SJSA1 (cell line): ENCODE measurements at regions not wholly inside any gene's neighbourhood (a gene's known extent, or its start where the extent isn't known, plus 50 kb on each side); places are given as distances from the start of the nearest gene placed in this dataset.
A peak's percentile ranks its signal among the peaks of the same experiment; 100 is the strongest.

Experiments used
- DNase-seq, 2 experiments: peaks; one replicate each; pipeline ENCODE4 v3.0.0-alpha.2; 2015 to 2020; ENCODE audit warnings: low spot score in 2 of 2, low read depth in 1 of 2
- H3K27ac ChIP-seq: fragments of 250-450 bp; sonication (Bioruptor Pico); 2 replicates; pipeline ENCODE4 v1.5.1; 2020; ENCODE audit warnings: mild to moderate bottlenecking, moderate library complexity
- H3K27me3 ChIP-seq: fragments of 250-450 bp; sonication (Bioruptor Pico); replicated peaks from 2 replicates; pipeline ENCODE4 v1.5.1; 2020; ENCODE audit warnings: mild to moderate bottlenecking, moderate library complexity
- H3K36me3 ChIP-seq: fragments of 250-450 bp; sonication (Bioruptor Pico); 2 replicates; pipeline ENCODE4 v1.5.1; 2020; ENCODE audit warnings: mild to moderate bottlenecking
- H3K4me1 ChIP-seq: fragments of 250-450 bp; sonication (Bioruptor Pico); replicated peaks from 2 replicates; pipeline ENCODE4 v1.6.1; 2021; ENCODE audit warnings: mild to moderate bottlenecking
- H3K4me3 ChIP-seq: fragments of 250-450 bp; sonication (Bioruptor Pico); 2 replicates; pipeline ENCODE4 v1.5.1; 2020; ENCODE audit warnings: mild to moderate bottlenecking
- H3K9me3 ChIP-seq: fragments of 250-450 bp; sonication (Bioruptor Pico); replicated peaks from 2 replicates; pipeline ENCODE4 v1.5.1; 2020; ENCODE audit warnings: mild to moderate bottlenecking

- DNase-seq: no peak
- no peaks in the 10 kb centered on the region for H3K4me1 ChIP-seq
- H3K27ac ChIP-seq: no peak overlapping the region
- H3K4me3 ChIP-seq: no peak overlapping the region
- H3K36me3 ChIP-seq: no peaks in the 10 kb centered on the region
- no peaks in the 10 kb centered on the region for H3K9me3 ChIP-seq
- H3K27me3 ChIP-seq: no peaks in the 10 kb centered on the region
Observed at GRCh38 chr18:77622009-77622692, 372.5 kb downstream of the GALR1 start.

DNA sequence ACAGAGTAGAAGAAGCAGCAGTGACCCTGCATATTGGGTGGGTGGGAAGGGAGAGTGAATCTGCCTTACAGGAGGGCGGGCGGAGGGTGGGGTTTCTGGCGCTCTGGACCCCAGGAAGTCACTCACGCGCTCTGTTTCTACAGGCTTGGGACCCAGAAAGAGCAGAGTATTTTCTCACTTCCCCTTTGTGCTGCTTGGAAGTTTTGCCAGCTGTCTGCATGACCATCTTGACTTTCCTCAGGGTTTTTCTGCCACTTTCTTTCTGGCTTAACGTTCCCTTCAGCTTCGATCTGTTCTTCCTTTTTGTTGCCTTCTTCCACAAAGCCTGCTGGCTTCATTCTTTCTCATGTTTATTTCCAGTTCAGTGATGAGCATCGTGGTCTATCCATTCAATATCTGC lies 383.1 kb downstream of the GALR1 start:
- H3K27ac ChIP-seq: no peak overlapping the region
- no peak for DNase-seq
- no peak overlapping the region for H3K4me3 ChIP-seq
- H3K27me3 ChIP-seq: no peaks in the 10 kb centered on the region
- no peaks in the 10 kb centered on the region for H3K9me3 ChIP-seq
- no peaks in the 10 kb centered on the region for H3K4me1 ChIP-seq
- no peaks in the 10 kb centered on the region for H3K36me3 ChIP-seq

GRCh38 chr18:77634494-77634893 lies 384.8 kb downstream of the GALR1 start:
- DNase-seq: no peak
- Histone ChIP-seq H3K4me3 (no peak overlapping the region), H3K27me3 (no peaks in the 10 kb centered on the region), H3K4me1 (no peaks in the 10 kb centered on the region), H3K9me3 (no peaks in the 10 kb centered on the region), H3K27ac (no peak overlapping the region), H3K36me3 (no peaks in the 10 kb centered on the region)

GRCh38 chr18:77635451-77635850 lies 385.8 kb downstream of the GALR1 start:
- no peaks in the 10 kb centered on the region for H3K27me3 ChIP-seq
- no peak for DNase-seq
- H3K4me1 ChIP-seq: no peaks in the 10 kb centered on the region
- H3K36me3 ChIP-seq: no peaks in the 10 kb centered on the region
- H3K27ac ChIP-seq: no peak overlapping the region
- H3K9me3 ChIP-seq: no peaks in the 10 kb centered on the region
- no peak overlapping the region for H3K4me3 ChIP-seq

GRCh38 chr18:77635858-77636257 lies 386.2 kb downstream of the GALR1 start:
- no peak overlapping the region for H3K27ac ChIP-seq
- no peaks in the 10 kb centered on the region for H3K4me1 ChIP-seq
- no peak for DNase-seq
- no peaks in the 10 kb centered on the region for H3K36me3 ChIP-seq
- no peaks in the 10 kb centered on the region for H3K9me3 ChIP-seq
- H3K27me3 ChIP-seq: no peaks in the 10 kb centered on the region
- H3K4me3 ChIP-seq: no peak overlapping the region

- DNase-seq: no peak
- Histone ChIP-seq H3K36me3 (no peaks in the 10 kb centered on the region), H3K4me3 (no peak overlapping the region), H3K9me3 (no peaks in the 10 kb centered on the region), H3K27me3 (no peaks in the 10 kb centered on the region), H3K4me1 (no peaks in the 10 kb centered on the region), H3K27ac (no peak overlapping the region)
Observed at GRCh38 chr18:77645170-77645872, 395.7 kb downstream of the GALR1 start.

DNA sequence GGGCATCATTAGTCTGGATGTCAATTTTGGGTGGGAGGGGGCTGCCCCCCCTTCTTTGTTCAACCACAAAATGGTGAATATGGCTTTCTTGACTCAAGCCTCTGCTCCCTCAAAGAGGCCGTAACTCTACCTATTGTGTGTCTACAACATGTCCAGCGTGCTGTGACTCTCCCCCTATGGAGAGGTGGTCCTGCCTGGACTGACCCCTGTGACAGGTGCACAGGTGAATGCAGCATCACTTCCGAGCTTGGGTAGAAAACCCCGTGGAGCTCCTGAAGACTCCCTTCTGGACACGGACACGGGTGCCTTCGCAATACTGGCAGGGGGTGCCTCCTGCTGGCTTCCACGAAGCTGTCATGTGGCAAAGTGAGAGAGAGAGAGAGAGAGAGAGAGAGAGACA lies 397.8 kb downstream of the GALR1 start:
- Histone ChIP-seq H3K36me3 (no peaks in the 10 kb centered on the region), H3K4me1 (no peaks in the 10 kb centered on the region), H3K27me3 (no peaks in the 10 kb centered on the region), H3K9me3 (no peaks in the 10 kb centered on the region), H3K27ac (no peak overlapping the region), H3K4me3 (no peak overlapping the region)
- no peak for DNase-seq

- H3K27me3 ChIP-seq: no peaks in the 10 kb centered on the region
- H3K9me3 ChIP-seq: no peaks in the 10 kb centered on the region
- no peaks in the 10 kb centered on the region for H3K4me1 ChIP-seq
- H3K27ac ChIP-seq: no peak overlapping the region
- DNase-seq: no peak
- no peaks in the 10 kb centered on the region for H3K36me3 ChIP-seq
- no peak overlapping the region for H3K4me3 ChIP-seq
Observed at GRCh38 chr18:77648411-77648810, 398.8 kb downstream of the GALR1 start.

GRCh38 chr18:77650799-77651385 lies 401.2 kb downstream of the GALR1 start:
- H3K4me3 ChIP-seq: no peak overlapping the region
- H3K27ac ChIP-seq: no peak overlapping the region
- H3K4me1 ChIP-seq: no peaks in the 10 kb centered on the region
- H3K36me3 ChIP-seq: no peaks in the 10 kb centered on the region
- H3K9me3 ChIP-seq: no peaks in the 10 kb centered on the region
- no peaks in the 10 kb centered on the region for H3K27me3 ChIP-seq
- peak; percentile 64 to 65 for DNase-seq

- no peaks in the 10 kb centered on the region for H3K9me3 ChIP-seq
- no peaks in the 10 kb centered on the region for H3K4me1 ChIP-seq
- no peaks in the 10 kb centered on the region for H3K27me3 ChIP-seq
- no peak overlapping the region for H3K27ac ChIP-seq
- no peak for DNase-seq
- H3K36me3 ChIP-seq: no peaks in the 10 kb centered on the region
- H3K4me3 ChIP-seq: no peak overlapping the region
Observed at GRCh38 chr18:77651441-77651840, 401.8 kb downstream of the GALR1 start.

DNA sequence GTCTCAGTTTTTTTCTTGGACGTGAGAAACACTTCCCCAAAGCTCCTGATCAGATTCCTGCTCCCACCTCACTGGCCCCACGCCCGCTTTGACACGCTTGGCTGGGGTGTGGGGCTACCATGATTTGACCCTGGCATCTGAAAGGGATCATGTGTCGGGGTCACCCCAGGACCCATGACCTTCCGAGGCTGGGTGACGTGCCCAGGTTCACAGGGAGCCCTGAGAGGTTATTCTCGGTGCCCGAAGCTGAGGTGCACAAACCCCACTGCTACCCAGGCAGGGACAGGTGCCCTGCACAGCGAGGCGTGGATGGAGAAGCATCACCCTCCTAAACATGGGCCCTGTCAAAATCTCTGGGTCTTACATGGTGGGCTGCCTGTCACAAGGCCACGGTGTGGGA lies 404.1 kb downstream of the GALR1 start:
- no peaks in the 10 kb centered on the region for H3K36me3 ChIP-seq
- DNase-seq: no peak
- no peaks in the 10 kb centered on the region for H3K4me1 ChIP-seq
- no peak overlapping the region for H3K27ac ChIP-seq
- no peaks in the 10 kb centered on the region for H3K9me3 ChIP-seq
- no peak overlapping the region for H3K4me3 ChIP-seq
- no peaks in the 10 kb centered on the region for H3K27me3 ChIP-seq

DNA sequence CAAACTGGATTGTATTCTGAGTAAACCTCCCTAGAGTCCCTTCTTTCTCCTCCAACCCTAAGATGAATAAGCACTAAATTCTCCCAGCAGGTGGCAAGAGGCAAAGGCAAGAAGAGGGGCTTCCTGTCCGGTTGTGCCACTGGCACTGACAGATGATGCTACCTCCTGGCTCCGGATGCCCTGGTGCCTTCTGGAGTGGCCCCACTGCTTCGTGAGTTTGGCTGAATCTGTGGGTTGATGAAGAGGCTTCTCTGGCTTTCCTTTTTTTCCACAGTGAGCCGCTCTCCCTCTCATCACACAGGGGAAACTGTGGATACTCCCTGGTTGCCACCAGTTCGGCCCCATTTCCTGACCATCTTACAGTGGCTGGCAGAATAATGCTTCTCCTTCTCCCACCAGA lies 404.7 kb downstream of the GALR1 start:
- no peaks in the 10 kb centered on the region for H3K4me1 ChIP-seq
- H3K9me3 ChIP-seq: no peaks in the 10 kb centered on the region

GRCh38 chr18:77657651-77658298 lies 408.1 kb downstream of the GALR1 start:
- Histone ChIP-seq H3K36me3 (no peaks in the 10 kb centered on the region), H3K4me1 (no peaks in the 10 kb centered on the region), H3K4me3 (no peak overlapping the region), H3K27ac (no peak overlapping the region), H3K9me3 (no peaks in the 10 kb centered on the region), H3K27me3 (0 out of 2 replicates have a peak, but pooled peaks cover 3% of the 10 kb centered on the region)
- DNase-seq: no peak

More for the DNA sequence above, 404.7 kb downstream of the GALR1 start:
- no peak overlapping the region for H3K4me3 ChIP-seq
- H3K36me3 ChIP-seq: no peaks in the 10 kb centered on the region
- DNase-seq: no peak
- H3K27ac ChIP-seq: no peak overlapping the region
- H3K27me3 ChIP-seq: no peaks in the 10 kb centered on the region

- H3K4me1 ChIP-seq: no peaks in the 10 kb centered on the region
- no peaks in the 10 kb centered on the region for H3K9me3 ChIP-seq
- 0 out of 2 replicates have a peak, but pooled peaks cover 3% of the 10 kb centered on the region for H3K27me3 ChIP-seq
- H3K27ac ChIP-seq: no peak overlapping the region
- DNase-seq: no peak
- H3K4me3 ChIP-seq: no peak overlapping the region
- H3K36me3 ChIP-seq: no peaks in the 10 kb centered on the region
Observed at GRCh38 chr18:77658299-77658662, 408.6 kb downstream of the GALR1 start.
